Fibroblast of lung (primary cell): ENCODE measurements at regions not wholly inside any gene's neighbourhood (a gene's known extent, or its start where the extent isn't known, plus 50 kb on each side); places are given as distances from the start of the nearest gene placed in this dataset.
"Not testable (repeated sequence)": the region's sequence is repeated elsewhere in the genome, so short reads cannot be mapped to it uniquely, and the experiment has no call there.

Experiments
- DNase-seq, 2 donors: peaks; one replicate each; pipeline versions ENCODE4 v3.0.0 to v3.0.0-alpha.2; 2010; ENCODE audit warnings: low read depth in 2 of 2
- H2AFZ ChIP-seq: 2 replicates; pipeline ENCODE4 v1.5.1; 2012; ENCODE audit warnings: low read length, control low read depth, inconsistent platforms
- H3K27ac ChIP-seq: 2 replicates; pipeline ENCODE4 v1.5.1; 2011; ENCODE audit warnings: low read length, control low read depth; ENCODE audit not compliant: insufficient read depth
- H3K27me3 ChIP-seq: 2 replicates; pipeline ENCODE4 v1.5.1; 2011; ENCODE audit warnings: mild to moderate bottlenecking, low read length; ENCODE audit not compliant: control insufficient read depth, insufficient read depth
- H3K36me3 ChIP-seq: 2 replicates; pipeline ENCODE4 v1.5.1; 2011; ENCODE audit warnings: low read length; ENCODE audit not compliant: control insufficient read depth, insufficient read depth
- H3K4me1 ChIP-seq: 2 replicates; pipeline ENCODE4 v1.5.1; 2011; ENCODE audit warnings: low read length; ENCODE audit not compliant: control insufficient read depth, insufficient read depth; ENCODE audit errors: extremely low read depth
- H3K4me2 ChIP-seq: 2 replicates; pipeline ENCODE4 v1.5.1; 2011; ENCODE audit warnings: low read length, control low read depth; ENCODE audit not compliant: insufficient read depth; ENCODE audit errors: extremely low read depth
- H3K4me3 ChIP-seq, 4 experiments: fragments of 200-600 bp in 1 of 4; sonication (generic) in 1 of 4; replicated peaks in 1 of 4; 2 replicates each; pipeline ENCODE4 v1.5.1; 2011 to 2016; ENCODE audit warnings: low read length in 4 of 4, low read depth in 3 of 4, mild to moderate bottlenecking in 3 of 4, control low read depth in 2 of 4, inconsistent platforms in 1 of 4, mixed read lengths in 1 of 4; ENCODE audit not compliant: insufficient read depth in 1 of 4; ENCODE audit errors: control extremely low read depth in 1 of 4
- H3K79me2 ChIP-seq: 2 replicates; pipeline ENCODE4 v1.5.1; 2012; ENCODE audit warnings: mild to moderate bottlenecking, low read length, inconsistent platforms; ENCODE audit not compliant: control insufficient read depth, insufficient read depth
- H3K9ac ChIP-seq: 2 replicates; pipeline ENCODE4 v1.5.1; 2011; ENCODE audit warnings: mild to moderate bottlenecking, low read length, control low read depth; ENCODE audit not compliant: insufficient read depth
- H3K9me3 ChIP-seq: 2 replicates; pipeline ENCODE4 v1.5.1; 2012; ENCODE audit warnings: low read depth, low read length; ENCODE audit not compliant: control insufficient read depth, insufficient read depth
- H4K20me1 ChIP-seq: 2 replicates; pipeline ENCODE4 v1.5.1; 2011; ENCODE audit warnings: low read length; ENCODE audit not compliant: control insufficient read depth, insufficient read depth; ENCODE audit errors: extremely low read depth
- CTCF ChIP-seq, 2 donors: IDR thresholded peaks in 1 of 2; conservative IDR thresholded peaks in 1 of 2; 1 replicate in 1 of 2; 2 replicates in 1 of 2; pipeline ENCODE4 v1.5.1; 2011 to 2012; ENCODE audit warnings: low read length in 2 of 2, control low read depth in 1 of 2, inconsistent platforms in 1 of 2, low read depth in 1 of 2, mild to moderate bottlenecking in 1 of 2
- EZH2 ChIP-seq: IDR thresholded peaks from 2 replicates; pipeline ENCODE4 v1.5.1; 2012; ENCODE audit warnings: low read length, control low read depth, mild to moderate bottlenecking; ENCODE audit errors: missing control alignments

GRCh38 chrX:51155566-51155965, 177.1 kb upstream of the NUDT10 start:
- DNase-seq: no peak
- H3K4me3 ChIP-seq: no peak overlapping the region
- no peaks in the 10 kb centered on the region for H3K4me1 ChIP-seq
- no peaks in the 10 kb centered on the region for H3K9me3 ChIP-seq
- H3K79me2 ChIP-seq: no peaks in the 10 kb centered on the region
- TF ChIP-seq EZH2 (no peak), CTCF (conservative IDR thresholded peaks at IDR 0.05 in 1 of 2, IDR thresholded peaks at IDR 0.05 in 1 of 2; ENCODE audit: low read depth in 1 of 2, low read length in 2 of 2) (no peak)
- no peaks in the 10 kb centered on the region for H4K20me1 ChIP-seq
- H3K36me3 ChIP-seq: no peaks in the 10 kb centered on the region
- H3K9ac ChIP-seq: no peak overlapping the region
- no peak overlapping the region for H3K27ac ChIP-seq
- no peaks in the 10 kb centered on the region for H3K27me3 ChIP-seq
- no peak overlapping the region for H2AFZ ChIP-seq
- no peak overlapping the region for H3K4me2 ChIP-seq

GRCh38 chrX:51158231-51158630, 174.4 kb upstream of the NUDT10 start:
- Histone ChIP-seq H3K27me3 (no peaks in the 10 kb centered on the region), H3K4me3 (no peak overlapping the region), H3K9me3 (no peaks in the 10 kb centered on the region), H4K20me1 (no peaks in the 10 kb centered on the region), H3K9ac (no peak overlapping the region), H2AFZ (no peak overlapping the region), H3K4me2 (no peak overlapping the region), H3K79me2 (no peaks in the 10 kb centered on the region), H3K36me3 (no peaks in the 10 kb centered on the region), H3K4me1 (no peaks in the 10 kb centered on the region), H3K27ac (no peak overlapping the region)
- TF ChIP-seq CTCF (conservative IDR thresholded peaks at IDR 0.05 in 1 of 2, IDR thresholded peaks at IDR 0.05 in 1 of 2; ENCODE audit: low read depth in 1 of 2, low read length in 2 of 2): no peak
- no peak for TF ChIP-seq EZH2
- no peak for DNase-seq

GRCh38 chrX:51159378-51159777, 173.2 kb upstream of the NUDT10 start:
- not testable (repeated sequence) for H3K9me3 ChIP-seq, H3K9ac ChIP-seq, H3K79me2 ChIP-seq, H3K4me3 ChIP-seq, H3K4me1 ChIP-seq, H3K36me3 ChIP-seq, H3K4me2 ChIP-seq, H2AFZ ChIP-seq, DNase-seq, H3K27me3 ChIP-seq, H4K20me1 ChIP-seq, H3K27ac ChIP-seq

- H3K9me3 ChIP-seq: no peaks in the 10 kb centered on the region
- no peak for TF ChIP-seq CTCF (conservative IDR thresholded peaks at IDR 0.05 in 1 of 2, IDR thresholded peaks at IDR 0.05 in 1 of 2; ENCODE audit: low read depth in 1 of 2, low read length in 2 of 2)
- no peak for TF ChIP-seq EZH2
- H3K9ac ChIP-seq: no peak overlapping the region
- H3K4me2 ChIP-seq: no peak overlapping the region
- no peak overlapping the region for H3K4me3 ChIP-seq
- no peak overlapping the region for H2AFZ ChIP-seq
- no peaks in the 10 kb centered on the region for H3K4me1 ChIP-seq
- no peaks in the 10 kb centered on the region for H3K79me2 ChIP-seq
- H3K27me3 ChIP-seq: no peaks in the 10 kb centered on the region
- no peaks in the 10 kb centered on the region for H4K20me1 ChIP-seq
- DNase-seq: no peak
- H3K27ac ChIP-seq: no peak overlapping the region
- no peaks in the 10 kb centered on the region for H3K36me3 ChIP-seq
Measured at GRCh38 chrX:51163730-51164129, 168.9 kb upstream of the NUDT10 start.

GRCh38 chrX:51178356-51178900, 154.2 kb upstream of the NUDT10 start:
- H3K27me3 ChIP-seq, H3K4me1 ChIP-seq, H3K27ac ChIP-seq, H3K4me2 ChIP-seq, H2AFZ ChIP-seq, H3K4me3 ChIP-seq, H3K79me2 ChIP-seq, H4K20me1 ChIP-seq, H3K36me3 ChIP-seq, H3K9me3 ChIP-seq, H3K9ac ChIP-seq, DNase-seq: not testable (repeated sequence)
